ENCODE measurements at regions not wholly inside any gene's neighbourhood (a gene's known extent, or its start where the extent isn't known, plus 50 kb on each side); places are given as distances from the start of the nearest gene placed in this dataset.

DNA sequence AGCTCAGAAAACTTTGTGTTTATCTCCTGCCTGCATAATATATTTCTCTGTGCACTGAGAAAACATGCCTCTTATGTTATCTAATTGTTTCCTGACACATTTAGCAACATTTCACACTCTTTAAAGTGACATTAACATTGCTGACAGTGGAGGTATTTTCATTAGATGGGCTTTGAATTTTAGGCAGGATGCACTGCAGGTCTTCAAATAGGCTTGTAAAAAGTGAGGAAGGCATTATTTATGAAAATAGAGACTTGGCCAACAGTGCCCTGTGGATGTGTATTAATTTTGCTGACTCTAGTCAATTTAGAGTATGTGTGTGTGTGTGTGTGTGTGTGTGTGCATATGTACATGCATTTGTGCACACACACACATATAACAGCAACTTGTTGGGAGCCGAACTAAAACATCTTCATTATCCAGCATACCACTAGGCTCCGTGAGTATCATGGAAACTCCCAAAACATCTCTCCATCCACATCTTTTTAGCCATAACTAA, 429.5 kb upstream of the WWC1 start:
- DNase-seq (ENCODE audit: low spot score) = no peak

DNA sequence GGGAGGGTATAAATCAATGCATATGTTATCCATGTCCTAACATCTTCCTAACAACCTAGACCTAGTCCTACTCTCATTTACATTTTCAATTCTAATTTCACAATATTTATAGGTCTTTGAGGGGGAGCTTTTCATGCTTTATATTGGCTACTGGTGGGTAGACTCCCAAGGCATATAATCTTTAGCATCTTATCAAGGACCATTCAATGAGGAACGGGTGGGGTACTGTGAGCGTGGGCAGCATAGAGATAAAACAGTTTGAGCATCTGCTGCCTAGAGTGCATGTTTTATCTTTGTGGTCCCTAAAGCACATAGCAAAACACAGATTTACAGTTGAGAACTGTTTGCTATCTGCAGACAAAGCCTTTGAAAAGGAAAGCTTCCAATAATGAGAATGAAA, 427.6 kb upstream of the WWC1 start:
- DNase-seq (ENCODE audit: low spot score) = no peak

DNA sequence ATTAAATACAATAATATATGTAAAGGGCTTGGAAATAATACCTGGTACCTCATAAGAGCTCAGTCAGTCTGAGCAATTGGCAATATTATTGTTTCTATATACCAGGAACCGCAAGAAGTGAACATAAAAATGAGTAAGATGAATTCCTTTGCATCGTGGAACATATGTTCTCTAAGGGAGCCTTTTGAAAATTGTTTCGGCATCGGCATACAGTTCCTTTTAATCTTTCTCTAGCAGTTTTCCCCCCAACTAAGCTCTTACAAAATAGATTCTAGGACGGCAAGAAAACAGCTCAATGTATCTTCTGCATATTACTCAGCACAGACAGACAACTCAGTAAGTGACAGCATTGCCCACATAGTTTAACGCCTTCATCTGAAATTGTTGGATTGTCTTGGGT, 426.6 kb upstream of the WWC1 start:
- no peak for DNase-seq (ENCODE audit: low spot score)

DNA sequence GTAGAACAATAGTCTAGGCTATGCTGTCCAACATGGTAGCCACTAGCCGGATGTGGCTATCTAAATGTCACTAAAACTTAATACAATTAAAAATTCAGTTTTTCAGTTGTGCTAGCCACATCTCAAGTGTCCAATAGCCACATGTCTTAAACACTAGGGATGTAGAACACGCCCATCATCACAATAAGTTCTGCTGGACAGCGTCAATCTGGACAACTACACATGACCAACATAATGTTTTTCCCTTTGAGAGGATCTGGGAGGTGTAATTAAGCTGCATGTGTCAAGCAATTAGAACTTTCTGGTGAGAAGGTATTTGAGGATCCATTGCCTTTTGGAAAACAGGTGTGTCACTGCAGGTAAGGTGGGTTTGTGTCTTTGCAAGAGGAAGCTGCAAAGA, 424.6 kb upstream of the WWC1 start:
- DNase-seq (ENCODE audit: low spot score) = no peak

DNA sequence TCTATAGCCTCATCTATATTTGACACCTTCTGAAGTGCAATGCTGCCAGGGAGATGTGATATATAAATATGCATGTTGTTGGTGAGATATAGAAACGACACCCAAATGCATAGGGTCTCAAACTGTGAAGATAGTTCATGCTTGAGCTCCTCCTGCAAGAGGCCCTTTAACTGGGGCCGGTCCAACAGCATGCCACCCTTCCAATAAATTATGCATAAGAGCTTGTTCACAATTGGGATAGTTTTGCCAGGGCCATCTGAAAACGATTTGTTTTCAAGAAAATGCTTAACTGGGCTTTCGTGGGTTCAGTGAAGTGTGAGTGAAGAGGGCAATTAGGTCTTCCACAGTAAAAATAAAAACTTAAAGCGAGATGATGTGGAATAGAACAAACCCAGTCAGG, 424.2 kb upstream of the WWC1 start:
- no peak for DNase-seq (ENCODE audit: low spot score)

DNA sequence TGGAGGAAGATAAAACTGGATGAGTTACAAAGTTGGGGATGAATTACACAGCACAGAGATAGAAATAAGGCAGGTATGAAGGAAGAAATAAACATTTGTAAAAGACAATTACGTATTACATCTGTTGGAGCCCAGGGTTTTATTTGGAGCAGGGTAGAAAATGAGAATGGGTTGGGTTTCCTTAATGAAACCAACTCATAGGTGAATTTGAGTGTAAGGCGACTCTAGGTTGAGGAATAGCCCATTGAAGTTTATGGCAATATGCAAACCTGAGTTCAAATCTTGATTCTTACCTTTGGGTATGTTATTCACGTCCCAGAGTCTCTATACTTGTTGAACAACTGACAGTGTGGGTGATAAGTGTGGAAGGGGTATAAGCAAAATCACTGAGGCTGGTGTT, 422.3 kb upstream of the WWC1 start:
- DNase-seq (ENCODE audit: low spot score) = no peak

DNA sequence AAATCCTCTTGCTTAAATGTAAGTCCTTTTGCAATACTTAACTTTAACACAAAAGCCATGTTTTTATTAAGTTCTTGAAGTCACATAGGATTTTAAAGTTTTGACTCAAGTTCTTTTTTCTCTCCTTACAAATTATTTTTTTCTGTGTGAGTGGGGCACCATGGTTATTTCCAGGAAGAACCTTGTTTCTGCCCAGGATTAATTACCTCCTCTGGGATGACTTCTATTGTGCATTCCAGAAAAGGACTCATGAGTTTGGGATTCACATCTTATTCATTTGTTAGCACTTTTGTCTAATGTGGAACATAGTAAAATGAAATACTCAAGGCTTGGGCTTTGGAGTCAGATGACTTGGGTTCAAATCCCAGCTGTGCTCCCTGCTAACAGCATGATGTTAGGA, 421.4 kb upstream of the WWC1 start:
- DNase-seq (ENCODE audit: low spot score) = no peak

DNA sequence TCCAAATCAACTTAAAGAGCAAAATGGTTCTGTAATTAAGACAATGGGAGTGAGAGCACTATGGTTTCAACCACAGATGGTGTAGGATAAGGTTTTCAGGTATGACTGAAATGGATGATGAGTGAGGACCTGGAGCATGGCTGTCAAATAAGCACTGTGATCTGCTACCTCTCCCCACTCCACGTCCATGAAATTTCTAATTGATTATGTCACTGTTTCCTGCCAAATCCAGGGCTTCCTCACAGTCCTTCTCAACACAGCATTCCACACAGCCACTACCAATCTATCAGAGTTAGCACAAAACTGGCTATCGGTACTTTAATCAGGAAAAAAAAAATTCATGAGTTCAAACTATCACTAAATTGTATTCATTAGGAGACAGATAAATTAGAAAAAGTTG, 420.4 kb upstream of the WWC1 start:
- no peak for DNase-seq (ENCODE audit: low spot score)

DNA sequence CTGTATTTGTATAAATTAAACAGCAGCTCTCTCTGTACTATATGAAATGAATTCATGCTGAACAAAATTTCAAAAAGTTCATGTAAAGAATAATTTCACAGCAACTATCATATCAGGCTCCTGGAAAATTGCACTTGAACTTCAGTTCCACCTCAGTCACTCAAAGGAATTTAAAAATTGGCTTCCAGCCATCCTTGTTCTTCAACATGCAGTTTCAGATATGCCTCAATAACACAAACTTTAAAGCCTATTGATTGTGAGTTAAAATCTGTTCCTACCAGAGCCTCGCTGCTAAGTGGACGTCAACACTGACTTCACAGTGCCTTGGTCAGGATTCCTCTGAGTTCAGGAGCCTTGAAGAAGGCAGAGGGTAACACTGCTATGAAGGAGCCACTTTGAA, 418.7 kb upstream of the WWC1 start:
- no peak for DNase-seq (ENCODE audit: low spot score)

DNA sequence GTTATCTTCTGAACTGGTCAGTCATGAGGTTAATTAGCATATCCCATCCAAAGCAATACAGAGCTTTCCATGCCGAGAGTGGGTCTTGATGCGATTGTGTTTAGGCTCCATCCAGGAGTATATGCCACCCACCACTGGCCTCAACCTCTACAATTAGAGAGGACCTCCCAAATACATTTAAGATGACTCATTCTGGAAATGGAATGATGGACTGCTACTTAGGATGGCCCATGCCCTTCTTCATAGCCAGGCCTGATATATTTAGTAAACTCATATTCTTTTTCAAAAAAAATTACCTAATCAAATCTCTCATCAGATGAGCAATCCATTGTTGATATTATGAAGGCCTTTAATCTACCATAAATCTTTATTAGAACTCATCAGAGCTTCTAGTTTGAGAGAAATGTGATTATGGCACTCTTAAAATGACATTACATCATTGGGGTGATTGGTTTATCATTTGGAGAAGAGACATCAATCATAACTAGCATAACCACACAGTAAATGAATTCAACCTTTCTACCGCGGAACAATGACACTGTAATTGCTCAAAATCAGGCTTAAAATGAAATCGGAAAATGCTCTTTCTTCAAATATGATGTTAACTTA, 414.2 kb upstream of the WWC1 start:
- DNase-seq (ENCODE audit: low spot score) = no peak

DNA sequence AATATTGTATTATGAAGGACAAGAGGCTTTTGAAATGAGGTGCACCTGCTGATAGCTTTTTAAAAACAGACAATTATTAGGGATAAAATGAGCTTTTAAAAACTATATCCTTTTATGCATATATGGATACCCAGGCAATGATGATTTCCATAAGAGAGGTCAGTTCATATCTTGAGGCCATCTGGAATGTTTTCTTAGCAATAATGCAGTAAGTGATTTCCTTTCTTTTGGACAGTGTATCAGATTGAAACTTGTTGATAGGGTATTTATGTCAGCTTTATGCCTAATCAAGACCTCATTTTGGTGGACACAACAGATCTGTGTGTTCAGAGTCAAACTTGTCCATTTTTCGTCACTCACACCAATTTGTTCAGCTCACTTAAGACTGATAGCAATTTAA, 413.5 kb upstream of the WWC1 start:
- no peak for DNase-seq (ENCODE audit: low spot score)

DNA sequence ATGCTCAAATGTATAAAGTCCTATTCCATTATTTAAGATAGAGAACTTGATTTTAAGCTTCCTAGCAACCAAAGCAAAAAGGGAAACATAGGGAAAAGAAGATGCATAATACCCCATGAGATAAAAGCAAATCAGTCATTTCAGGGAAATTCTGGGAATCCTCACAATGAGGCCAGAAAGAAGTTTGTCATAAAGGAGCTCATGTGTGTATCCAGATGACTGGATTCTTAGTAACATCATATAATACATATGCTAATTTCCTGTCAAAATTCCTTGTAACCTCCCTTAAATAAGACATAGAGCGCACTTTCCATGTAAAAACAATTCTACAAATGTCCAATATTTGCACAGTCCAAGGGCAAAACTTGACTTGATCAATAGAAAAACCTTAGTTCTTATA, 411.0 kb upstream of the WWC1 start:
- DNase-seq (ENCODE audit: low spot score) = no peak

DNA sequence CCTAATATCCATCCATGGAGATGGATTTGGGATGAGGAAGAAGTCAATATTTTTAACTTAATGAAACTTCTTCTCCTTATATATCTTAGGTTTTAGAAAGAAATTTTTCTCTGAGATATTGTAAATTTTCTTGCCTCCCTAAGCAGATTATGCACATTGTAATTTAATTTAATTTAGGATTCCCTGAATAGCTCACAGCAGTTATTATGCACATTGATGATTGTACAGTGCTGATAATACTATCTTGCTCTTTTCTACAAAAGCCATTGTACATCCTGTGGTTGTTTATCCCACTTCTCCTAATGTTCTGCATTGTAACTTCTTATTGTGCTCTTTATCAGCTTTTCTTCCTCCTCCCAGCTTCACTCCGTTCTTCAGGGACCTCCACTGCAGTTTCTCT, 410.4 kb upstream of the WWC1 start:
- DNase-seq (ENCODE audit: low spot score) = no peak

DNA sequence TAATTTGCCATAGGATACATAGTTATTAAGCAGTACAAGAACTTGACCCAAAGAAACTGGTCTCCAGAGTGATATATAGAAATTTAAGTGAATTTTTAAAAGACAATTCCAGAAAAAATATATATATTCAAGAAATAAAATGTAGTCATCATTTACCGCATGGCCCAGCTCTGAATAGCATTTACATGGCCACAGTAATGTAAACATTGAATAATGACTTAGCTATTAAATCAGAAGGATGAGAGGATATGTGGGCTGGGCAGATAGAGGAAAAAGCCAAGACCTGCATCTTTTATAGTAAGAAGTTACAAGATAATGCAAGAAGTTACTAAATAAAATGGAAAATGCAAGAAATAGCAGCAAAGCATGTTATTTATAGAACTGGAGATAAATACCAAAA, 405.2 kb upstream of the WWC1 start:
- no peak for DNase-seq (ENCODE audit: low spot score)

DNA sequence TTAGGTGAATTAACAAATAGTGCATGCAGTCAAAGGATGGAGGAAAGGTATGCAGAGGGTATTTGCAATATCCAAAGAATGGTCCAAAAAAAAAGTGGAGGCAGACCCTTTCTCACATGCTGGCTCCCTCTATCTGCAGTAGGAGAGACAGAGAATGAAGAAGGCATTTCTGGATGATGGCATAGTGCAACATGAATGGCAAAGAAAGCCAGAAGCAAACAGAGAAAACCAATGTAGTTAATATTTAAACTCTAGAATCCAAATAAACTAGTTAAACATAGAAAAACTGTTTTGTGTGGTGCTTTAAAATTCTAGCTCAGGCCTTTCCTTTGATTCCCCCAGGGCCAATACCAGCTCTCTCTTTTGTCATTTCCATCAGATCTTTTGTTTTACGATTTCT, 403.1 kb upstream of the WWC1 start:
- DNase-seq (ENCODE audit: low spot score) = no peak

DNA sequence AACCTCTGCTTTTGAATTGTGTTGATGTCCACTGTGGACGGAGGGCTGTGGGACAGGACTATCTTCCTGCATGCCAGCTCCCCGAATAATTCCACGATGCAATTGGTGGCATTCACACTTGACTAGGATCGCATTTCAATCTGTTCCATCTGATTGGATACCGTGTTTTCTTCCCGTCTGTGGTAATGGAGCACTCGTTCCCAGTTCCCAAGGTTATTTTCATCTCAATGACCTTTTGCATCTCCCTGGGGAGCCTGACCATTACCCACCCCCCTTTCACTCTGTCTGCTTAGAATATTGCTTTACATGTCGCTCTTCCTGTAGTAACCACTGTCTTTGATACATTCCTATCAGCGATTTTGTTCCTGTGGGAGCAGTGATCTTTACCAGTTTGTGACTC, 402.2 kb upstream of the WWC1 start:
- no peak for DNase-seq (ENCODE audit: low spot score)

DNA sequence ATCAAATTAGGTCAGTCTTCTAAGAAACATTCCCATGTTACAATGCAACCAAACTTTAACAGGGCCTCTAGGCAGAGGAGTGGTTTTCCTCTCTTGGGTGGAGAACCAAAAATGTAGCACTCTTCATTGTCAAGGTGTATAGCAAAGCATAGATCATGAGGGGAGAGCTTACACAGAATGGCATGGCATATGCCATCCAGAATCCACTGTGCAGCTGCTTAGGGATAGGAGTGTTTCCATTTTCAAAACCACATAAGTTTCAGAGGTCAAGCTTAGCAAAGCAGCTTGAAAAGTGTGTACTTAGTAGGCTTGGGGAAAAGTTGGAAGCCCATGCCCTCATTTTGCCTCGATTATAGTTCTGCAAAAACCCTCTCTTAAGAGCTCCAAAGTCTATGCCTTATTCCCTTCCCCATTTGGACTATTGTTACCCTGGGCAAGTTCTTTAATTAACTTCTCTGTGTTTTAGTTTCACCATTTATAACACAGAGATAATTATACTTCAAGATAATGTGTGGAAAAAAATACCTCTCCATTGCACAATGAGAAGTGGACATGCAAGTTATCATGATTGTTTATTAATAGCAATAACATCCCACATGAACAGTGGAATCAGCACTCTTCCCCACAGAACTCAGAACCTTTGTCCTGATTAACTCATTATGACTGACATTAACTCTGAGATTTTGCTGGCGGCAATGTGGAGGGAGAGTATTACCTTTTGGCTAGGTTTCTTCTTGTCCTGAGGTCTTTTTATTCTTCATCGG, 398.9 kb upstream of the WWC1 start:
- no peak for DNase-seq (ENCODE audit: low spot score)

DNA sequence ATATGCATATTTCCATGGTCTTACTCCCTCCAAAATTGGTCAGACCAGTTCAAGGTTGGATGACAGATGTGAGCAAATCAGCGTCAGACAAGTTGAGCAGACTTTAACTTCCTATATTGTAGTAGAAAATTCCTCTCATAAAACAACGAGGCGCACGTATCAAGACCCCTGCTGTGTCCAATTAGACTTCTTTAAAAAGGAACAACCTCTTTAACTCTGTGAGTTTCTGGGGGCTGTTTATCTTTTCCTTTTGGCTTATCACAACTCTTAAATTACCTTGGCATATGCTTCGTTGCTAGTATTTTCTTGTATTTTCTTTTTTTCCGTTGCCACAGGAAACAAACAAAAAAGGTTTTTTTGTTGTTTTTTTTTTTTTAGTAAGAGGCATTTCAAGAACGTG, 398.2 kb upstream of the WWC1 start:
- DNase-seq (ENCODE audit: low spot score) = no peak

DNA sequence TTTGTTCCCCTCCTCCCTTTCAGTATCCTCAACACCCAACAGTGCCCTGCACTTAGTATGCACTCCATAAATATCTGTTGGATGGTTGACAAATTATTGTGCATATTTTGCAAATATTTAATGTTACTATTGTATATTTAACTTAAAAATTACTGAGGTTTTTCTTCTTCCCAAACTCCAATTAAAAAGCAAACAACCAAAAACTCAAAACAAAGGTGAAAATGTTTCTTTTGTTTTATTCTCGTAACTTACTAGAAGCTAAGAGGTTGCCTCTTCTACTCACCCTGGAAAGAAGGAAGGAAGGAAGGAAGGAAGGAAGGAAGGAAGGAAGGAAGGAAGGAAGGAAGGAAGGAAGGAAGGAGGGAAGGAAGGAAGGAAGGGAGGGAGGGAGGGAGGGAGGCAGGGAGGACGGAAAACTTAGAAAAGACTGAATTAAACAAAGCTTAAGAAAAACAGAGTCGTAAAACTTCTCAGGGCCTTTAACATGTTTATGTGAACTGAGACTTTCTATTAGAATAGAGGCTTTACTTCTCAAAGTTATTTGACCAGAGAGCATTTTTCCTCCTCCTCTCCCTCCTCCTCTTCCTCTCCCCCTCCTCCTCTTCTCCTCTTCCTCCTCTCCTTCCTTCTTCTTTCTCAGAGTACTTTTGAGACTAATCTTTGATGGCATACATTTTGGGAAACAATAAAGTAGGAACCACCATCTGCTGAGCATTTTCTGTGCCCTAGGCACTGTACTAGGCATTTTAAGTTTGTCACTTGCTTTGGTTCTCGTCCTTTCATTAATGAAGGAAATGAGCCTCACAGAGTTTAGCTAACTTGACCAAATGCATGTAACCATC, 396.6 kb upstream of the WWC1 start:
- no peak for DNase-seq (ENCODE audit: low spot score)

DNA sequence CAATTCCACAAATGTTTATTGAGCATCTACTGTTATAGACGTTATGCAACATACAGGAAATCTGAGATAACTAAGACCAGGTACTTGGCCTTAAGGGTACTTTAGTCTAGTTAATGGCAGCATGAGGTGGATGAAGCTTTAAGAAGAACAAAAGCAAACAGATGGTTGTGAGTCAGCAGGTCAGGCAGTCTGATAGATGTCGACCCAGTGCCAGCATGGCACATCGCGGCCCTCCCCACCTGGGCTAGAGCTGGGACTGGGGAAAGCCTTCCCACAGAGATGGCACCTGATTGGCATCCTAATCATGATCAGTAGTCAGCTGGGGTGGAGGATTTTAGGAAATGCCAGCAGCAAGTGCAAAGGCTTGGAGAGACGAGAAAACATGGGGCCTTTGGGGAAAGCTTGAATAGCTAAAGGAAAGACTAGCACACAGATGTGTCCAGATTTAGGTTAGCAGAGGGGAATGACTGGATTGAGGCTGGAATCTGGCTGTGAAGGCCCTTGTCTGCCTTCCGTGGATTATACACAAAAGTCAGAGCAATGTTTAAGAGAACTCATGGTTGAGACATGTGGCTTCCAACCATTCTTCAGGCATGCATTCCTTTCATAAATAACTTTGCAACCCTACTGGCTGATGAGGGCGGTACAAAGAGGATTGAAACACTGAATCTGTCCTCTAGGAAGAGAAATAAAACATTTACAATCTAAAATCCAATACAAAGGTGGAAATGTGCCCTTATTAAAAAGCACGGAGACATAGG, 395.4 kb upstream of the WWC1 start:
- DNase-seq (ENCODE audit: low spot score) = no peak

DNA sequence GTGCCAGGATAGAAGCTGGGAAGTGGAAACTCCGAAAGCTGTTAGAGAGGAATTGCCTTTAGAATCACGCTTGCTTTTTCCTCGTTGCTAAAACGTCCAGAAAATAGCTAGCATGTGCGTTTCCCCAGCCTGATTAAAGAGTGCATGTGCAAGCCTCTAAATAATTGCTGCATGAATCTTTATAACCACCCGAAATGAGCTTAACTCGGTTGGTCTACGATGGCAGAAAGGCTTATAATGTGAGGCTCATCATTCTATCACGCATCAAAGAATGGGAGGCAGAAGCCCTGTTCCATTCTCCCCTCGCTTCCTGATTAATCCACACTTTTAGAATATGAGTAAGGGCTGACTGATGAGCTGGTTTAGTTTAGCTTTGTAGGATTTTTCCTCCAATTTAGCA, 394.6 kb upstream of the WWC1 start:
- no peak for DNase-seq (ENCODE audit: low spot score)

DNA sequence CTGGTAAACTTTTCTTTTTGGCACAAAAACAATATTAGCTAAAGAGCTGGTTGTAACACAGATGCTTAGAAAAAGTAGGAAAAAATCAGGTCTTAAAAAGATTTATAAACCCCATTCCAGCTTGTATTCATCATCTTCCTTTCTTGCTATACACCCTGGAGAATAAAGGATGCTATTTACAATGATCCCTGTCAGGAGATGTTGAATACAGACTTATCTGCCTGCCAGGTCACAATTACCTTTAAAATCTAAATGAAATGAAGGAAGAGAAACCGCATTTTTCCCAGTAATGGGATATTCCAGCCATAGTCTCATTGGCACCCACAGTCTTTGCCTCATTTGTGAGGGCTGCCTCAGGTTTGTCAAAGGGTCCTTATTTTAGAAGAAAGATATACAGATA, 394.1 kb upstream of the WWC1 start:
- no peak for DNase-seq (ENCODE audit: low spot score)
